Thoracic aorta (tissue), 2 donors: ENCODE measurements at regions not wholly inside any gene's neighbourhood (a gene's known extent, or its start where the extent isn't known, plus 50 kb on each side); places are given as distances from the start of the nearest gene placed in this dataset.

ENCODE experiments used
- ATAC-seq: fragments of 150-250 bp; one replicate; pipeline ENCODE4 v1.8.0; 2017; ENCODE audit warnings: low read depth; ENCODE audit not compliant: insufficient number of reproducible peaks, low FRiP score
- DNase-seq: peaks from one replicate; pipeline ENCODE4 v3.0.0-alpha.2; 2020; ENCODE audit warnings: low spot score
- H3K27ac ChIP-seq, 2 donors: fragments of 200-600 bp; sonication (generic); 1 replicate in 1 of 2; 2 replicates in 1 of 2; pipeline ENCODE4 v1.5.1; 2016; ENCODE audit warnings: mild to moderate bottlenecking in 2 of 2, moderate library complexity in 2 of 2
- H3K27me3 ChIP-seq: fragments of 200-600 bp; sonication (generic); replicated peaks from 2 replicates; pipeline ENCODE4 v1.6.0; 2016; ENCODE audit warnings: mild to moderate bottlenecking; ENCODE audit not compliant: insufficient read depth
- H3K36me3 ChIP-seq: fragments of 200-600 bp; sonication (generic); one replicate; pipeline ENCODE4 v1.5.1; 2016
- H3K4me1 ChIP-seq, 2 donors: fragments of 200-600 bp; sonication (generic); 1 replicate in 1 of 2; 2 replicates in 1 of 2; pipeline versions ENCODE4 v1.5.1 to v1.6.0; 2016; ENCODE audit warnings: low read depth in 2 of 2, mild to moderate bottlenecking in 1 of 2; ENCODE audit not compliant: control insufficient read depth in 1 of 2
- H3K4me3 ChIP-seq: fragments of 200-600 bp; sonication (generic); 2 replicates; pipeline ENCODE4 v1.5.1; 2016; ENCODE audit warnings: mild to moderate bottlenecking
- H3K9me3 ChIP-seq: fragments of 200-600 bp; sonication (generic); 2 replicates; pipeline ENCODE4 v1.5.1; 2016
- CTCF ChIP-seq: fragments of 200-600 bp; sonication (generic); IDR thresholded peaks from one replicate; pipeline ENCODE4 v1.5.1; 2019; ENCODE audit warnings: antibody characterized with exemption

- DNase-seq: no peak
- Histone ChIP-seq H3K4me1 (no peaks in the 10 kb centered on the region), H3K27ac (no peak overlapping the region), H3K27me3 (no peaks in the 10 kb centered on the region), H3K36me3 (no peaks in the 10 kb centered on the region), H3K9me3 (no peaks in the 10 kb centered on the region), H3K4me3 (no peak overlapping the region)
- TF ChIP-seq CTCF: no peak
- no peak for ATAC-seq
Measured at GRCh38 chr17:33986566-33986965, 268.5 kb upstream of the CCL2 start.

GRCh38 chr17:33987162-33987561 is 267.9 kb upstream of the CCL2 start:
- Histone ChIP-seq H3K4me1 (no peaks in the 10 kb centered on the region), H3K4me3 (no peak overlapping the region), H3K27ac (no peak overlapping the region), H3K9me3 (no peaks in the 10 kb centered on the region), H3K27me3 (no peaks in the 10 kb centered on the region), H3K36me3 (no peaks in the 10 kb centered on the region)
- no peak for TF ChIP-seq CTCF
- ATAC-seq (no peak), DNase-seq (no peak)

GRCh38 chr17:33989361-33990148 is 265.5 kb upstream of the CCL2 start:
- Histone ChIP-seq H3K9me3 (no peaks in the 10 kb centered on the region), H3K36me3 (no peaks in the 10 kb centered on the region), H3K4me1 (no peaks in the 10 kb centered on the region), H3K27ac (no peak overlapping the region), H3K4me3 (no peak overlapping the region), H3K27me3 (no peaks in the 10 kb centered on the region)
- DNase-seq: no peak
- no peak for TF ChIP-seq CTCF
- ATAC-seq: no peak

GRCh38 chr17:33990943-33991706 is 264.0 kb upstream of the CCL2 start:
- Histone ChIP-seq H3K9me3 (no peaks in the 10 kb centered on the region), H3K4me3 (no peak overlapping the region), H3K4me1 (no peaks in the 10 kb centered on the region), H3K27ac (no peak overlapping the region), H3K36me3 (no peaks in the 10 kb centered on the region), H3K27me3 (no peaks in the 10 kb centered on the region)
- no peak for DNase-seq
- ATAC-seq: no peak
- no peak for TF ChIP-seq CTCF

GRCh38 chr17:33992113-33992512 is 263.0 kb upstream of the CCL2 start:
- Histone ChIP-seq H3K4me1 (no peaks in the 10 kb centered on the region), H3K4me3 (no peak overlapping the region), H3K9me3 (no peaks in the 10 kb centered on the region), H3K27ac (no peak overlapping the region), H3K27me3 (no peaks in the 10 kb centered on the region), H3K36me3 (no peaks in the 10 kb centered on the region)
- no peak for DNase-seq
- no peak for ATAC-seq
- TF ChIP-seq CTCF: no peak
